Right atrium auricular region (tissue), 2 donors: ENCODE measurements at regions not wholly inside any gene's neighbourhood (a gene's known extent, or its start where the extent isn't known, plus 50 kb on each side); places are given as distances from the start of the nearest gene placed in this dataset.

ENCODE experiments used
- DNase-seq: peaks from one replicate; pipeline ENCODE4 v3.0.0-alpha.2; 2019; ENCODE audit warnings: low spot score
- H3K27ac ChIP-seq, 2 donors: fragments of 200-600 bp; sonication (generic); 1 replicate in 1 of 2; 2 replicates in 1 of 2; pipeline ENCODE4 v1.5.1; 2016 to 2019
- H3K27me3 ChIP-seq, 2 donors: fragments of 200-600 bp; sonication (generic); one replicate each; pipeline versions ENCODE4 v1.5.1 to v1.6.0; 2017 to 2019
- H3K36me3 ChIP-seq: fragments of 200-600 bp; sonication (generic); one replicate; pipeline ENCODE4 v1.5.1; 2016
- H3K4me1 ChIP-seq, 2 donors: fragments of 200-600 bp; sonication (generic); one replicate each; pipeline versions ENCODE4 v1.5.1 to v1.6.0; 2017 to 2019
- H3K4me3 ChIP-seq, 2 donors: fragments of 200-600 bp; sonication (generic); 1 replicate in 1 of 2; 2 replicates in 1 of 2; pipeline ENCODE4 v1.5.1; 2017 to 2019; ENCODE audit warnings: mild to moderate bottlenecking in 1 of 2, moderate library complexity in 1 of 2
- H3K9me3 ChIP-seq, 2 donors: fragments of 200-600 bp; sonication (generic); one replicate each; pipeline ENCODE4 v1.5.1; 2019
- TF ChIP-seq, protein P1 (sequence below), 2 donors: fragments of 200-600 bp; sonication (generic); IDR thresholded peaks; one replicate each; pipeline ENCODE4 v1.5.1; 2019; ENCODE audit warnings: antibody characterized with exemption in 2 of 2

DNA sequence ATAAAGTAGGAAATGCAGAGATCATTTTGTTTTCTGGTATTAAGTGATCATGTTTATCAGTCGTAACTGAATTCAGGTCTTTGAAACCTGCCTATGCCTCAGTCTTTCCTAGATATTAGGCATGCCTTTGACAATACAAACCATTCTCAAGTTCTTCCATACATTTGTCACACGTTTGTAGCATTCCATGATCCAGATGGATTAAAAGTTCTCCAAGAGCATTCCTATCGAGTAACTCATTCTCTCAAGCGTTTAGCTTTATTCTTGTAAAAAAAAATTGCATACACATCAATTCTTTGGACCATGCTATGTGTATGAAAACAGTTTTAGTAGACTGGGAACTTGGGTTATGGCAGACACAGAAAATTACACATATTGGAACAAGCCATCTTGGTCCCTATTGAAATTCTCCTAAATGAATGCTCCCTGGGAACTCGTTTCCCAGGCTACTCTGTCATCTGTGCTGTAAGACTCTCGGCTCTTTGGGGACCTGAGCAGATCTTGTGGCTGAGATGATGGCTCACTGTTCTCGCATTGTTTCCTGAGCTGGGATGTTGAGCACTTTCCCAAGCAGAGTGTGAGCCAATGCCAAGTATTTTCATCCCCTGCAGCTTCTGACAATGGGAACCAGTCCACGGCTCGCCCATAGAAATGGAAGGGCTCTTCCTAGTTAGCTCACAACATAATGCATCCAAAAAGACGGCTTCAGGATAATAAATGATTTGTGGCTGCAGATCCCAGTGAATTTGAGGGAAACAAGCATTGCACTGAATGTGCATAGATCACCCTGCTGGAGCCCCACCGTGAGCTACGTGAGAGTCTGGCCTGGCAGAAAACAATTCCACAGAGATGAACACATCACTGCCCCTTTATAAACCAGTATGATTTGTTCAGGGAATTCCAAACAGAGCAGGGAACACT, 230.2 kb downstream of the IRX1 start:
- H3K4me3 ChIP-seq = no peak overlapping the region
- H3K27ac ChIP-seq = no peak overlapping the region
- H3K4me1 ChIP-seq = peaks cover 0 to 3% of the 10 kb centered on the region in 2 donors
- H3K27me3 ChIP-seq = no peaks in the 10 kb centered on the region
- no peaks in the 10 kb centered on the region for H3K36me3 ChIP-seq
- DNase-seq = no peak
- TF ChIP-seq, protein P1, sequence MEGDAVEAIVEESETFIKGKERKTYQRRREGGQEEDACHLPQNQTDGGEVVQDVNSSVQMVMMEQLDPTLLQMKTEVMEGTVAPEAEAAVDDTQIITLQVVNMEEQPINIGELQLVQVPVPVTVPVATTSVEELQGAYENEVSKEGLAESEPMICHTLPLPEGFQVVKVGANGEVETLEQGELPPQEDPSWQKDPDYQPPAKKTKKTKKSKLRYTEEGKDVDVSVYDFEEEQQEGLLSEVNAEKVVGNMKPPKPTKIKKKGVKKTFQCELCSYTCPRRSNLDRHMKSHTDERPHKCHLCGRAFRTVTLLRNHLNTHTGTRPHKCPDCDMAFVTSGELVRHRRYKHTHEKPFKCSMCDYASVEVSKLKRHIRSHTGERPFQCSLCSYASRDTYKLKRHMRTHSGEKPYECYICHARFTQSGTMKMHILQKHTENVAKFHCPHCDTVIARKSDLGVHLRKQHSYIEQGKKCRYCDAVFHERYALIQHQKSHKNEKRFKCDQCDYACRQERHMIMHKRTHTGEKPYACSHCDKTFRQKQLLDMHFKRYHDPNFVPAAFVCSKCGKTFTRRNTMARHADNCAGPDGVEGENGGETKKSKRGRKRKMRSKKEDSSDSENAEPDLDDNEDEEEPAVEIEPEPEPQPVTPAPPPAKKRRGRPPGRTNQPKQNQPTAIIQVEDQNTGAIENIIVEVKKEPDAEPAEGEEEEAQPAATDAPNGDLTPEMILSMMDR (IDR thresholded peaks at IDR 0.05) = no peak
- no peaks in the 10 kb centered on the region for H3K9me3 ChIP-seq

DNA sequence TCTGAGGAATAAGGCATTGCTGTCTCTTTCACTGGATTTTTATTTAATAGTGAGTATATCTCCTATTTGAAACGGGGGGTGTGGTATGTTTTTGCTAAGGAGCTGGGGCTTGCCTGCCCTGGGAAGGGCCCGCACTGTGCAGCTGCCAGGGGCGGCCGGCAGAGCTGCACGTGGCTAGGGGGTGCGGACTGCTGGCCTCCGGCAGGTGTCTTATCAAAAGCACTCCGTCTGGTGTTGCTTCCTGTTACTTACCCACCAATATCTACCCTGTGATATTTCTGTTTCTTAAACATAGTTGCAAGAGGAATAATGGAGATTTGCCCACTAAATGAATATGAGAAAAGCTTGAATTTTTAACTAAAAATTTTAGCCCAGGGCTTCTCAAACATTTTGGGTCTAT, 232.0 kb downstream of the IRX1 start:
- Histone ChIP-seq H3K27ac (no peak overlapping the region), H3K36me3 (no peaks in the 10 kb centered on the region), H3K27me3 (no peaks in the 10 kb centered on the region), H3K4me1 (peaks cover 0 to 3% of the 10 kb centered on the region in 2 donors), H3K4me3 (no peak overlapping the region), H3K9me3 (no peaks in the 10 kb centered on the region)
- TF ChIP-seq, protein P1 (IDR thresholded peaks at IDR 0.05) = no peak
- no peak for DNase-seq

DNA sequence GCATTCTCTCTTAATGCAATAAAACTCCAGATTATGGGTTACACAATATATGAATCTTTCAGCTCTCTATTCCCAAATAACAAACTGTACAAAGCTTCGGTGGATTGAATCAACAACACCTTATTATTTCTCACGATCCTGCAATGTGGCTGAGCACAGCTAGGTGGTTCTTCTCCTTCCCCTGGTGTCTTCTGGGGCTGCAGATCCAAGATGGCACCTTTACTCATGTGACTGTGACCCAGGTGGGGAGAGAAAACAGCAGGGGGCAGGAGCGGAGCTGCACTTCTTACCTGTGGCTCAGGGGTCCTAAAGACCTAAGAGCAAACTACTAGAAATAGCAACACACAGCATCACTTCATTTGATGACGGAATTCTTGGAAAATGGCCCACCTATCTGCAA, 233.1 kb downstream of the IRX1 start:
- no peak overlapping the region for H3K27ac ChIP-seq
- no peak overlapping the region for H3K4me3 ChIP-seq

DNA sequence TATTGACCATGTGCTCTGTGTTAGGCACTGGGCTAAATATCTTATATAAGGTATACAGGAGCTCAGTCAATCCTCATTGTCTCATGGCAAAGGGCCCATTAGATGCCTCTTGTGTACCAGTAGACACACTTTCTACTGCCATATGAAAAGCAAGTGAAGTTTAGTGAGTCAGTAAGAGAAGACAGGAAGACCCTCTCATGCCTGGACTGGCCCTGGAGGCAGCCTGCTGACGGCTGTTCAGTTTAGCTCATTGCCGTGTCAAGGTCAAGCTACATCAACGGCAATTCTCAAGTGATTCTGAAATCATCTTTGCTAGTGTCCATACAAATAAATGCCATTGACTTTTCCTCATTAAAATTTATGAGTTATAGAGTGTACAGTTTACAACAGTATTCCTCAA, 237.9 kb downstream of the IRX1 start:
- H3K27me3 ChIP-seq = no peaks in the 10 kb centered on the region
- DNase-seq = no peak
- TF ChIP-seq, protein P1 (IDR thresholded peaks at IDR 0.05) = no peak
- no peak overlapping the region for H3K27ac ChIP-seq
- H3K36me3 ChIP-seq = no peaks in the 10 kb centered on the region
- H3K9me3 ChIP-seq = no peaks in the 10 kb centered on the region
- H3K4me1 ChIP-seq = no peaks in the 10 kb centered on the region
- H3K4me3 ChIP-seq = no peak overlapping the region

More for the DNA sequence above, 233.1 kb downstream of the IRX1 start:
- TF ChIP-seq, protein P1 (IDR thresholded peaks at IDR 0.05) = no peak
- Histone ChIP-seq H3K36me3 (no peaks in the 10 kb centered on the region), H3K9me3 (no peaks in the 10 kb centered on the region), H3K27me3 (no peaks in the 10 kb centered on the region), H3K4me1 (peaks cover 0 to 3% of the 10 kb centered on the region in 2 donors)
- no peak for DNase-seq

DNA sequence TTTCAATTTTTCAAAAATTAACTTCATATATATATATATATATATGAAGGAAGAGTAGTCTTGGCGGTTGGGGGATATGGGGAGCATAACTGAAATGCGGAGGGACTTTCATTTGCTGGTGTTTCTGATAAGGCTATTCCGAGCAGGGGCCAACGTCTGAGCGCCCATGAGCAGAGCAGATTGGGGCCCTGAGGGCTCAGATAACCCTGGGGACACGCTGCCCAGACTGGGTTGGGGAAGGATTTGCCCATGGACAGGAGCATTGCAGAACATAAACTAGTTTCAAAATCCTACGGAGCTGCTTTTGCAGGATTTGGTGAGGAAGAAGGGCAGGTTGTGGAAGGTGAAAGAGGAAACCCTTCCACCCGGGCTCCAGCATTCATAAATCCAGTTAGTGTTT, 240.2 kb downstream of the IRX1 start:
- no peaks in the 10 kb centered on the region for H3K36me3 ChIP-seq
- H3K27ac ChIP-seq = no peak overlapping the region
- no peaks in the 10 kb centered on the region for H3K9me3 ChIP-seq
- TF ChIP-seq, protein P1 (IDR thresholded peaks at IDR 0.05) = no peak
- H3K27me3 ChIP-seq = no peaks in the 10 kb centered on the region
- no peaks in the 10 kb centered on the region for H3K4me1 ChIP-seq
- no peak overlapping the region for H3K4me3 ChIP-seq
- no peak for DNase-seq
